HG03066 (cell line): ENCODE measurements at regions not wholly inside any gene's neighbourhood (a gene's known extent, or its start where the extent isn't known, plus 50 kb on each side); places are given as distances from the start of the nearest gene placed in this dataset.

Experiments
- ATAC-seq: cut with Tn5 transposase; IDR thresholded peaks from one replicate; pipeline ENCODE4 v1.9.1; 2021; ENCODE audit warnings: low read depth; ENCODE audit not compliant: unreplicated experiment

- no peak for ATAC-seq
Measured at GRCh38 chr2:53452400-53452799, 315.2 kb upstream of the CHAC2 start.

DNA sequence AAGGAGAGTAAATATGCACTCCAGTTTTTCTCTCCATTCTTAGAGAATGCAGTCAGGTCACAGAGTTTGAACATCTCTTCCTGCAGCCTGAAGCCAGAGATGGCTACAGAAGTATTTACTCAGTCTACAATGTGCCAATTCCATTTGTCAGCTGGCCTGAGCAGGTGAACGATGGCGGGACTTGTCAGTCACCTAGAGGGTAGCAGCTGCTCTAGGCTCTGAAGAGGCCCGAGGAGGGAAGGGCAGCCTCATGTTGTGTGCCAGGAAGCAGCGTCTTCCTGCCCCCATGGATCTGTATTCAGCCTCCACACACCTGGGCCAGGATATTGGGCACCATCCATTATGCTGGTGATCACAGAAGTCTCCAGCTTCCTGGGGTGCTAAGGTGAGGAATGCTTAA is 316.7 kb upstream of the CHAC2 start:
- no peak for ATAC-seq

- ATAC-seq, result no peak
Measured at GRCh38 chr2:53448591-53448990, 319.0 kb upstream of the CHAC2 start.

- no peak for ATAC-seq
Measured at GRCh38 chr2:53448086-53448485, 319.5 kb upstream of the CHAC2 start.

- no peak for ATAC-seq
Measured at GRCh38 chr2:53445383-53446070, 322.1 kb upstream of the CHAC2 start.

GRCh38 chr2:53442783-53443182 is 324.8 kb upstream of the CHAC2 start:
- ATAC-seq, result no peak

DNA sequence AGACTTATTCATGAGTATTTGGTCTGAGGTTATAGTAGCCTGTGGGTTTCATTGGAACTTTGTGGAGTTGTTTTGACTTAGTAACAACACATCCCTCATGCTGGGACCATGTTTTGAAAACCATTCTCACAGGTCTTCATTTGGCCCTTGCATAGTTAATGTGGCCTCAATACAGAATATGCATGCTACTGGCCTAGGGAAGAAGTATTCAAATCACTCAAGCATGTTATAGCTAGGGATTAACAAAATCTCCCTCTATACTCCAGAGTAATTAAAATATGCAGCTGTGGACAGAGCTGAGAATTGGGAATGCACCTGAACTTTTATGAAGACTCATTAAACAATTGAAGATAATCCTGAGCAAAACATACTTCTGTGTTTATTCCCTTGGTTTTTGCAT is 325.5 kb upstream of the CHAC2 start:
- no peak for ATAC-seq

DNA sequence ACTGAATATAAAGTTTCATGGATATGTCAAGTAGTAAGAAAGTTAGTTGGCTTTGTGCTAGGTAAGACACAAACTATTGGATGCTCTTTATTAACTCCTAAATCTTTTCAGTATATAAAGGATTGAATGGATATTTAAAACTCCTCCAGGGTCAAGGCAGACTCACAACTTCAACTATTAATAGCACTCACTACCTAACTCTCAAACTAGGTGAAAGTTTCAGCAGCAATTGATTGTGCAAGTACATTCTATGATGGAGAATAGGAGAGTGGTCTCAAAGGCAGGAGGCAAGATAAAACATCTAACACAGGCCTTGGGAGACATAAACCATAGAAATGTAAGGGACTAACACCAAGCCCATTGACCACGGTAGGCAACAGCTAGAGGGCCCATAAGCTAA is 328.9 kb upstream of the CHAC2 start:
- ATAC-seq, result no peak

GRCh38 chr2:53438100-53438499 is 329.5 kb upstream of the CHAC2 start:
- ATAC-seq, result no peak

DNA sequence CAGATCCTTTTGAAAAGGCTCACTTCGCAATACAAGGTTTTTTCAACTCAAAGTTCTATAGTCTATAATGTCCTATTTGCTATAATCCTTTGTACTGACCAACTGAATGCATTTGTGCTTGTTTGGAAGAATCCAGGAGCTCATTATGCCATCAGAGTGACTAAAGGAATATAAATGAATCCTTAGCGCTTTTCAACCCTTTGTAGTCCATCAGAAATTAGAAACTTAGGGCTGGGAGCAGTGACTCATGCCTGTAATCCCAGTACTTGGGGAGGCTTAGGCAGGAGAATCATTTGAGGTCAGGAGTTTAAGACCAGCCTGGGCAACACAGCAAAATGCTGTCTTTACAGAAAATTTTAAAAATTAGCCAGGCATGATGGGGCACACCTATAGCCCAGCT is 330.2 kb upstream of the CHAC2 start:
- ATAC-seq, result no peak

DNA sequence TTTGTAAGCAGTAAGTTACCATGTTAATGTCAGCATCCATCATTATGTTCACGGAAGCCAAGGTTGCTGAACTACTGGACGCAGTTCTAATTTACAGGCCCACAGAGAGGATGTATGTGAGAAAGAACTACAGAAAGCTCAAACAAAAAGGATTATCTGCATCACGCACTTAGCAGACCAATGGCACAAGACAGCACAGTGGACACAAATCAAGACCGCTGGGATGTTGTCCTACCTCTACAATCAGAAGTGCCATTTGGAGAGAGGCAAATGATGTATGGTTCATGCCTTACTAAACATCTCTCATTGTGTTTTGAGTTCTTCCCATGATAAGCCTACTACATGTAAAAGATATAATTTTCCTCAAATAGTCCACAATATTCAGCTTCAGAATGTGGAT is 330.7 kb upstream of the CHAC2 start:
- ATAC-seq, result no peak

GRCh38 chr2:53435610-53436009 is 332.0 kb upstream of the CHAC2 start:
- no peak for ATAC-seq

DNA sequence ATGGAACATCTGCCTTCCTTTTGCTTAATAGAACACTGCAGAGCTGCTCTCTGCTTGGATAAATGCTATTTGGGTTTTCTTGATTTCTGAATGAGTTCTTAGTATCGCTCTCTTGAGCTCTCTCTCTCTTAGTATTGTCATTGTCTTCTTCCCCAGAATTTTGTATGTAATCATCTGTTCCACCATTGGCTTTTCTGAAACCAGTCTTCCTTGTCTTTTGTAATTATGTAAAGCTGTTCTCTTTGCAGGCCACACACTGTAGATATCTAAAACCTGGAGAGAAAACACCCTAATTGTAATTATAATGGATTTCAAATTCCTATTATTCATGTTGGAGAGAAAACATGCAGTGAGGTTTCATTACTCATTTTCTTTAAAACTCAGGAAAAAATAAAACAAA is 333.1 kb upstream of the CHAC2 start:
- ATAC-seq, result no peak

DNA sequence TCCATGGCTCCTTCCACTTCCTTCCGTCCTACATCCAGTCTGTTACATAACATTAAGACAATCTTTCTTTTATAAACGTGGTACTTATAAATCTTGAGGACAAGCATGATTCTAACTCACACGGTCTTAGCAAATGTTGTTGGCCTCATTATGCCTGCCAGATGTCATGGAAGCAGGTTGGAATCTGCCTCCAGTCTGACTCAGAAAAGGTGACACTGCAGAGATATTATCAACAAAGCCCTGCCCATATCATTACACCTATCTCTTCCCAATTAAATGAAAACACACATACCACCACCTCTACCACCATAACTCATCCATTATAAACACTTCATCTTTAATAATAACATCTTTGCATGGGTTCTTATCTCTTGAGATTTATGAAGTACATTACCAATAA is 334.7 kb upstream of the CHAC2 start:
- ATAC-seq, result no peak

- ATAC-seq, result no peak
Measured at GRCh38 chr2:53429901-53430300, 337.7 kb upstream of the CHAC2 start.

DNA sequence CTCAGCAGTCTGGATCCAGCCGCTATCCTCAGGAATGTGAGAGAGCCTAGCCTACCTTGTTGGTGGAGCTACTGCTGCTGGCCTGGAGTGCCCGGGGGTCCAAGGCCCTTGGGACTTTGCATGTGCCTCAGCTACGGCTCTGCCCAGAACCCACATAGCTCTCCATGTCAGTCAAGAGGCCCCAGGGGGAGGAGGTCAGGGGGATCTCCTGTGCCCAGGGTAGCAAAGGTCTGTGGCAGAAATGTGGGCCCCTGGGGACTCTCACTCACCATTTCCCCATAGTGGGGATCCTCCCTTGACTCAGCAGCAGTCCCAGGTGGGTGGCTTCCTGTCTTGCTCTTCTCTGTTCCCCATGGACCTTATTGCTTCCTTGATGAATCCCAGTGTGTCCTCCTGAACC is 342.7 kb upstream of the CHAC2 start:
- ATAC-seq, result no peak

DNA sequence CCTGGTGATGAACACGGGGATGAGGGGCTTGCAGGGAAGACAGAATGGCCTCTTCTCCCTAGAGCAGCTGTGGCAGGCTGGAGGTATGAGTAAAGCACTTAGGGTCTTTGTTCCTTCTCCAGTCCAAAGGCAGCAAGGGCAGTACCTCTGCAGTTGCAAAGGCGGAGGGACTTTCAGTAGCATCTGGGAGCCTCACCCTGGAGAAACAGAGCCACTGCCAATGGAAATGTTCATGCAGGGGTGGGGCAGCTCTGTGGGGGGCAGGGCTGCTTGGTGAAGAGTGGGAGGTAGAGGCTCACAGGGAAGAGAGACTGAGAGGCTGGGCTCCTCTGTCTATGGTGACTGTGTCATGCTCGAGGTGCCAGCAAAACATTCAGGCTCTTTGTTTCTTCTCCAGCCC is 344.1 kb upstream of the CHAC2 start:
- ATAC-seq, result no peak

DNA sequence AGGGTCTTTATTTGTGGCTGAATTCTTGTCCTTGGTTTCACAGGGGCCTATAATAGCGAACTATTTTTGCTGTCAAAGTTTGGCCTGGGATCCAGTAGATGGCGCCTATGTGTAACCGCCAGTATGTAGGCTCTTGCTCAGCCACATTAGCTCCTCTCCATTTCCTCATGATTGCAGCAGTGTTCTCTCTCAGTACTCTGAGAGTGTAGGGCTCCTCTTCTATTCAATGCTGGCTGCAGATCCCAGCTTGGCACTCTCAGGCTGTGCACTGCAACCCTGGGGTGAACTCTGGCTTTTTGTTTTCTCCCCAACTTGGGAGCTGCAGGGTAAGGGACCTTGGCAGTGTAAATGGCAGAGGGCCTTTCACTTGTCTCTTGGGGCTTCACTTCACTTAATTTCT is 344.6 kb upstream of the CHAC2 start:
- ATAC-seq, result peak; percentile 67

DNA sequence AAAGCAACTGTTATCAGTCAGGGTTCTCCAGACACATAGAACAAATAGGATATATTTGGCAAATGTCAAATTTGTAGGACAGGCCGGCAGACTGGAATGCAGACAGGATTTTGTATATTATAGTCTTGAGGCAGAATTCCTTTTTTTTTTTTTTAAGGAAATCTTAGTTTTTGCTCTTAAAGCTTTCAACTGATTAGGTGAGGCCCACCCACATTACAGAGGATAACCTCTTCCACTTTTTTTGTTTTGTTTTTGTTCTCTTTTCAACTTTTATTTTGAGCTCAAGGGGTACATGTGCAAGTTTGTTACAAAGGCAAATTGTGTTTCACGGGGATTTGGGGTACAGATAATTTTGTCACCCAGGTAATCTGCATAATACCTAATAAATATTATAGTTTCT is 350.2 kb upstream of the CHAC2 start:
- no peak for ATAC-seq

- no peak for ATAC-seq
Measured at GRCh38 chr2:53407363-53408080, 360.1 kb upstream of the CHAC2 start.

GRCh38 chr2:53403792-53404413 is 363.7 kb upstream of the CHAC2 start:
- ATAC-seq, result no peak

DNA sequence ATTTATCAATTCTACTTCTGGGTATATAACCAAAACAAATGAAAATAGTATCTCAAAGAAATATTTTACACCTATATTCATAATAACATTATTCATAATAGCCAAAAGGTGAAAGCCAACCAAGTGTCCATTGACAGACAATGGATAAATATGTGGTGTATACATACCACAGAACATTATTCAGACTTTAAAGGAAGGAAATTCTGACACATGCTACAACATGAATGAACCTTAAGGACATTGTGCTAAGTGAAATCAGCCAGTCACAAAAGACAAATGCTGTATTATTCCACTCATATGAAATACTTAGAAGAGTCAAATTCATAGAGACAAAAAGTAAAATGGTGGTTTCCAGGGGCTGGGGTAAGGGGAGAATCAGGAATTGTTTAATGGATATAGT is 370.5 kb upstream of the CHAC2 start:
- ATAC-seq, result no peak
